ENCODE measurements at regions not wholly inside any gene's neighbourhood (a gene's known extent, or its start where the extent isn't known, plus 50 kb on each side); places are given as distances from the start of the nearest gene placed in this dataset.

GRCh38 chr6:56842686-56843475 is 112.0 kb upstream of the BEND6 start:
- in situ Hi-C loops (cut with MboI) (loop anchor here (5.0 to 10.0 kb wide), 2 partner anchors 76 to 198 kb away; partner anchors contain the start of gene DST), intact Hi-C loops (cut with micrococcal nuclease; ENCODE audit: unreplicated experiment) (loop anchor here (5.0 kb wide), 2 partner anchors 46 to 76 kb away; no protein-coding TSS in a partner anchor)
- SMC1A ChIA-PET (ENCODE audit: uncharacterized antibody, unreplicated experiment) = interaction anchor here (1.0 to 12.9 kb wide), 12 partner anchors 8 to 134 kb away, joined by 3 to 358 read pairs (median 26); no protein-coding TSS in a partner anchor
- peaks cover 0 to 4% of the 10 kb centered on the region in 2 experiments; a peak in 1 of 4 replicates for H3K36me3 ChIP-seq (ENCODE audit: control insufficient read depth in 2 of 2, insufficient read depth in 2 of 2, low read length in 1 of 2)
- BruUV-seq (replicated peaks) = no TSS peak
- ATAC-seq (peak; percentile 5), DNase-seq (ENCODE audit: low read depth, low spot score) (no peak), FAIRE-seq (no peak)
- peak overlapping the region; percentile 82 for H3K27ac ChIP-seq (ENCODE audit: control insufficient read depth, insufficient read depth)
- H3K27me3 ChIP-seq (replicated peaks in 1 of 2; ENCODE audit: control insufficient read depth in 2 of 2, insufficient read depth in 2 of 2, low read length in 1 of 2) = no peaks in the 10 kb centered on the region
- no peaks in the 10 kb centered on the region for H4K20me1 ChIP-seq (ENCODE audit: control insufficient read depth, insufficient read depth)
- CTCF ChIA-PET = interaction anchor here (0.6 to 18.7 kb wide), 7 partner anchors 9 to 131 kb away, joined by 3 to 494 read pairs (median 4); no protein-coding TSS in a partner anchor
- H3K4me2 ChIP-seq (ENCODE audit: control insufficient read depth, insufficient read depth) = peak overlapping the region; percentile 80
- H3K4me3 ChIP-seq = peak overlapping the region; percentile 95
- H3K9me3 ChIP-seq (replicated peaks; ENCODE audit: control insufficient read depth, insufficient read depth, low read length) = no peaks in the 10 kb centered on the region; the same call in 2 of the 3 replicates
- peak overlapping the region; percentile 91 for H3K9ac ChIP-seq (ENCODE audit: control insufficient read depth, insufficient read depth, low read length)
- 2% methylated on average over 34 of the region's 47 CpGs for WGBS (ENCODE audit: insufficient coverage, insufficient replicate concordance, low lambda C conversion rate, missing lambda C conversion rate)
- H3K4me1 ChIP-seq (ENCODE audit: control insufficient read depth, insufficient read depth, low read length) = peaks cover 38% of the 10 kb centered on the region
- H3K79me2 ChIP-seq (ENCODE audit: control insufficient read depth, insufficient read depth, low read length) = peaks cover 92% of the 10 kb centered on the region
- H2AFZ ChIP-seq (ENCODE audit: control insufficient read depth, low read depth, low read length) = peak overlapping the region; percentile 79
- RAD21 ChIA-PET (ENCODE audit: unreplicated experiment) = interaction anchor here (1.1 to 17.3 kb wide), 6 partner anchors 8 to 132 kb away, joined by 3 to 450 read pairs (median 24); no protein-coding TSS in a partner anchor
- POLR2A ChIA-PET = interaction anchor here (0.5 to 2.4 kb wide), 7 partner anchors 22 to 85 kb away, joined by 3 to 13 read pairs (median 4); no protein-coding TSS in a partner anchor
- TF ChIP-seq RELB (IDR thresholded peaks at IDR 0.05; ENCODE audit: low read depth) = 0 out of 2 replicates have a peak, but pooled peaks have one; percentile 19
- TF ChIP-seq IKZF1 (conservative IDR thresholded peaks at IDR 0.05) = peak; percentile 67
- 0 out of 2 replicates have a peak, but pooled peaks have one; percentile 22 for TF ChIP-seq LARP7 (IDR thresholded peaks at IDR 0.05)
- TF ChIP-seq CUX1 (IDR thresholded peaks at IDR 0.05; ENCODE audit: insufficient replicate concordance, low read depth, low read length) = no peak
- 0 out of 2 replicates have a peak, but pooled peaks have one; percentile 19 for TF ChIP-seq NBN (IDR thresholded peaks at IDR 0.05)
- peak; percentile 66 for TF ChIP-seq GATAD2B (conservative IDR thresholded peaks at IDR 0.05; ENCODE audit: low read depth)
- 0 out of 2 replicates have a peak, but pooled peaks have one; percentile 48 for TF ChIP-seq SMARCA5 (IDR thresholded peaks at IDR 0.05)
- TF ChIP-seq MLLT1 (IDR thresholded peaks at IDR 0.05) = peak; percentile 77
- peak in 1 of 2 experiments; percentile 67; a peak in 1 of 3 replicates for TF ChIP-seq EGR1 (IDR thresholded peaks at IDR 0.05; ENCODE audit: borderline replicate concordance in 1 of 2, low read depth in 2 of 2, low read length in 2 of 2)
- no peak for TF ChIP-seq TCF7 (IDR thresholded peaks at IDR 0.05; ENCODE audit: borderline replicate concordance)
- no peak for TF ChIP-seq YBX1 (IDR thresholded peaks at IDR 0.05)
- TF ChIP-seq DPF2 (IDR thresholded peaks at IDR 0.05) = peak; percentile 49
- TF ChIP-seq MAX (IDR thresholded peaks at IDR 0.05; ENCODE audit: low read depth, low read length) = no peak
